ENCODE measurements at regions not wholly inside any gene's neighbourhood (a gene's known extent, or its start where the extent isn't known, plus 50 kb on each side); places are given as distances from the start of the nearest gene placed in this dataset.
"Not testable (repeated sequence)": the region's sequence is repeated elsewhere in the genome, so short reads cannot be mapped to it uniquely, and the experiment has no call there.

DNA sequence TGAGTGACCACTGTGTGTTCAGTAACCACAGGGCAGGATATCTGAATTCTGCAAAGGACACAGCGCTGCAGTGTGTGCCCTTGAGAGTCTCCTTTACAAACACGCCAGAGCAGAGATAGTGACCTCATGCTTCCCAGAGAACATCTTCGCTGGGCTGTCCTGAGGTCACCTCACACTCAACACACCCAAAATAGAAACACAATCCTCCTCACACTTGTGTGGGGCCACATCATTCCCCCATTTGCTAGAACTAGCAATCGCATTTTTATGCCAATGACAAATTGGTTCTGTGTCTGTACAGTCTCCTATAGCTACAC is 140.1 kb upstream of the NRIP1 start:
- DNase-seq = no peak

DNA sequence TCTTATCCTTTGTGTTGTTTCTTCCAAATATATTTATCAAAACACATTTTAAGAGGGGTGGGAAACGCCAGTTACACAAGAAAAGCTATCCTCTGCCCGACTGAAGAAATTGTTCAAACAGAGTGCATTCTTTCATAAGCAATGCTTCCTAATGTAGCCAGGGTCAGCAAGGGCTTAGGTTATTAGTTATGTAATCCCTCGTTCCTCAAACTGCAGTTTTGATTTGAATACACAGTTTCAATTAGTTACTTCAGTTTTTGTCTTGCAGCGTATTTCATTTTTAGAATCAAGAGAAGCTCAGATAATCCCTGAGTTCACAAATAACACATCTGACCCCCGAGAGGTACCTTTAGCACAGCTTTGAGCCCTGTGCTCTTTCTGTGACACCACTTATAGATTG is 141.7 kb upstream of the NRIP1 start:
- DNase-seq = no peak

- no peak for DNase-seq
Measured at GRCh38 chr21:15207231-15207630, 142.4 kb upstream of the NRIP1 start.

DNA sequence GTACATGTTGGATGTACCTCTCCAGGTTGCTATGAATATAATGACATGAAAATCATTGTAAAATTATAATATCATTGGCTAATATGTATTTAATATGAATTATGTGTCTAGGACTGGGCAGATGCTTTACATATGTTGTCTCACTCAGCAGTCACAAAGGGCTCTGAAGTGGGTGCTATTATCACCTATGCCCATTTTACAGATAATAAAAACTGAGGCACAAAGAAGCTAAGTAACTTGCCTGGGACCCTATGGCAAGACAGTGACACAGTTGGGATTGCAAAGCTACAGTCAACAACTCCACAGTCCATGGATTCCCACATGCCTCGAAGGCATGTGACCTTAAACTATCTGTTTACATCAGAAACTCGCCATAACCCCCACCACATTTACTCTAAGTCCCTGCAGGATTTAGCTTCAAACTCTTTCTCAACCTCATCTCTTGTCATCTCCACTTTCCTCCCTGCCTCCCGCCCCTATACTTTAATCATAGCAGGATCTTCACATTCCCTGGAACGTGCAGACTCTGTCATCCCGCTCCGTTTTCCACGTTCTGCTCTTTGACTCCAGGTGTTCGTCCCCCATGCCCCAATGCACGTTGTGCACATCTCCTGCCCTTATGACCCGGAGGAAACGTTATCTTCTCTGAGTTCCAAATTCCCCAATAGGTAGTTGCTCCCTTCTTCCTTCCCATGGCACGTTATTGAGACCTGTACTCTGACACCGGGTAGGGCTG is 143.0 kb upstream of the NRIP1 start:
- DNase-seq = no peak

GRCh38 chr21:15208786-15209185 is 144.0 kb upstream of the NRIP1 start:
- DNase-seq = no peak

GRCh38 chr21:15209224-15209623 is 144.4 kb upstream of the NRIP1 start:
- no peak for DNase-seq

DNA sequence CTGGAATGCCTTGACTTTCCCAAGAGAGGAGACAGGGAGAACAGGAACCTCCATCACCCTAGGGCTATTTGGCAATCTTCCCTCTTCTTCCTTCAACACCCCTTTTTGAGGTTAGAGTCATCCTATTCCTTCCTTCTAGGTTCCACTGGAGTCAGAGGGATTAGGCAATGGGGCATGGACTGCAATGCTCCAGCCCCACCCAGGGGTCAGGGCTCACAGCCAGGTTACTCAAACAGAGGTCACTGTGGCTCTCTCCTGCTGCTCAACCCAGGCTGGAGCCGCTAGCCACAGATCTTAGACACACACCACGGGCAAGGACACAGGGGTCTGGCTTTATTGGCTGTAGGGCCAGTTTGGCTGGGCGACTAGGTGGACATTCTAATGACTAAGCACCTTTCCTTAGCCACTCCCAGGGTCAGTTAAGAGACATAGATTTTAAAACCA is 145.5 kb upstream of the NRIP1 start:
- DNase-seq = no peak

- no peak for DNase-seq
Measured at GRCh38 chr21:15211491-15212133, 146.8 kb upstream of the NRIP1 start.

- no peak for DNase-seq
Measured at GRCh38 chr21:15212206-15212605, 147.4 kb upstream of the NRIP1 start.

- not testable (repeated sequence) for DNase-seq
Measured at GRCh38 chr21:15218476-15218875, 153.7 kb upstream of the NRIP1 start.

DNA sequence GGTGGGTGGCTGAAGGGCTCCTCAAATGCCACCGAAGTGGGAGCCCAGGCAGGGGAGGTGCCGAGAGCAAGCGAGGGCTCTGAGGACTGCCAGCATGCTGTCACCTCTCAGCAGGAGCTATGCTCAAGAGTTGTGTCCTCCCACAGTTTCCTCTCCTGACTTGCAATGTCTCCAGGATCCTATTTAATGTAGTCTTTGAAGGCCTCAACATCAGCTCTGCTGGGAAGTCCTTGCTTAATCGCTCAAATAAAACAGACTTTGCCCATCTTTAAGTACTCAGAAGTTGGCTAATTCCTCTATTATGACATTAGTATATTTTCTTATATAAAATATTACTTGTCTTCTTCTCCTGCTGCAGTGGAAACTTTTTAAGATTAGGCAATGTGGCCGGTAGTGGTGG is 154.2 kb upstream of the NRIP1 start:
- no peak for DNase-seq

DNA sequence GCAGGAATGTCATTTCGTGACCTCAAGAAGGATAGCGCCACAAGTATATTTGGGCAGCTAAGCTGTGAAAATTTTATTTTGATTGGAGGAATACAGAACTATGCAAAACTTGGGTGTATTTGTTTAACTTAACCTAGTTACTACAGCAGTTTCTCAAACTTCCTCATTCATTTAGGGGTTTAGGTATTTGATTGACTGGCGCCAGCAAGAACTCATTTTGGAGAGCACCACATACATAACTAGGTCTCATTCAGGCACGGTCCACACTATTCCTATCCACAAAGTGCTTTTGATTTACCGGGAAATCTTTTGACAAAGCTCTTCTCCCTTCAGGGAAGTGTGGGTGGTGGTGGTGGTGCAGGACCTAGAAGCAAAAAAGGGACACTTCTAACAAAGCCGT is 155.1 kb upstream of the NRIP1 start:
- no peak for DNase-seq

DNA sequence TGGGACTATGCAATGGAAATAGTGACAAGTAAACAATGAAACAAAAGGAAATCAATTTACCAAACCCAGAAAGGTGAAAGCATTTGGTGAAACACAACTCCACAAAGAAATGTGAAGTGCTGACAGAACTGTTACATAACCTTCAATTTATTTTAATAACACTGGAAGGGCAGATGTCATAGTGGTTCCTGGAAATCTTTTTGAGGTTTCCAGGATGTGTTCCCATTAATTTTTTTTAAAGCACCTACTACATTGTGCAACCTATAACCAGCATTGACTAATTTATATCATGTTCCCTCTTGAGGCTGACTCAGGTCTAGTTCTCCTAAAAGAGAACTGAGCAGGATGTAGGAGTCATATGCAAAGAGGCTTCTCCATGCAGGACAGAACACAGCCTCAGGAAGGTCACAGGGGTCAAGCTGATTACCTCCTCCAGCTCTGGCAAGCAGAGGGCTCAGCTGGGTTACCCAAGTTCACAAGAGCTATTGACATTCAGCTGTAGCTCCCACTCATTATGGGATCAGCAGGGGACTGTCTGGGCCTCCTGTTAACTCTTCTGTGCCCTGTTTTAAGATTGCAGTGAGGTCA is 157.1 kb upstream of the NRIP1 start:
- DNase-seq = no peak

GRCh38 chr21:15222707-15223106 is 157.9 kb upstream of the NRIP1 start:
- DNase-seq = no peak

DNA sequence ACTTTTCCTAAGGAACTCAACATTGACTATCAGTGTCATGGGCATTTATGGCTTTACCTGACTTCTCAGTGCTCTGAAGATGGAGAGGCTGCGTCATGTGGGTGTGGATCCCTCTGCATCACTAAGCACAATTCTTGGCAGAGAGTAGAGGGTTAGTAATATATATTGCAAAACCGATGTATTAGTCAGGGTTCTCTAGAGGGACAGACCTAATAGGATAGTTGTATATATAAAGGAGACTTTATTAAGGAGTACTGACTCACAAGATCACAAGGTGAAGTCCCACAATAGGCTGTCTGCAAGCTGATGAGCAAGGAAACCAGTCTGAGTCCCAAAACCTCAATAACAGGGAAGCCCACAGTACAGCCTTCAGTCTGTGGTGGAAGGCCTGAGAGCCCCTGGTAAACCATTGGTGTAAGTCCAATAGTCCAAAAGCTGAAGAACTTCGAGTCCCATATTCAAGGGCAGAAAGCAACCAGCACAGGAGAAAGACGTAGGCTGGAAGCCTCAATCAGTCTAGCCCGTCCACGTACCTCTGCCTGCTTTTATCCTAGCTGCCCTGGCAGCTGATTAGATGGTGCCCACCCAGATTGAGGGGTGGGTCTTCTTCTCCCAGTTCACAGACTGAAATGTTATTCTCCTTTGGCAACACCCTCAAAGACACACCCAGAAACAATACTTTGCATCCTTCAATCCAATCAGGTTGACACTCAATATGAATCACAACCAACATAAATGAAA is 159.7 kb upstream of the NRIP1 start:
- DNase-seq = no peak

DNA sequence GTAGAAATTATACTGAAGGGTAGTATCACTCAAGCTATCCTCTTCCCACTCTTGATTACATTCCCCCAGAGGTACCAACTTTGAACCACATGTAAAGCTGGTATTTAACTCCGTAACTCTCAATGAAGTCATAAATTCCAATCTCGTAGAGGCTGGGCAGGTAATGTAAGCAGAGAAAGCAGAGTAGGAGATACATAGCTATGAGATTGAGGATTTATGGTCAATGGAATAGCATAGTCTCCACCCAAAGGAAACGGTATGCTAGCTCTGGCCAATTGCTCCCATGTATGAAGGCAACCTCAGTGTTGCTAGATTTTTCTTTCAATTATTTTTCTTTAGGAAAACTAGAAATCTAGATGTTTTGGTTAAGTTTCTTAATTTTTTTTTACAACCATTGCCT is 163.1 kb upstream of the NRIP1 start:
- DNase-seq = no peak

DNA sequence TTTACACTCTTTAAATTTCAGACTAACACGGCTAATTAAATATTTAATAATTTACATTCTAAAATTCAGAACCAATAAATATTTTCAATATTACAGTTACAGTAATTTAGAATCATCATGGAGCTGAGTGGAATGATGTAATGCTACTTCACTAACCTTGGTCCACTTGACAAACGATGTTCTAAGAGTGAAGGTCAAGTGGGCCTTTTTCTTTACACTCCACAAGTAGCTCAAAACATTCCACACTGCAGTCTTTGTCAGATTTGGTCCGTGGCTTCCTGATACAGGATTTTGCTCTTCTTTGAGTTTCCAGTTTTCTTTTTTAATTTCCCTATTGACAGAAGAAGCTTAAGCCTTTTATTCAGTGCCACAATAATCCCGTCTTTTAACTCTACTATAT is 164.6 kb upstream of the NRIP1 start:
- no peak for DNase-seq

DNA sequence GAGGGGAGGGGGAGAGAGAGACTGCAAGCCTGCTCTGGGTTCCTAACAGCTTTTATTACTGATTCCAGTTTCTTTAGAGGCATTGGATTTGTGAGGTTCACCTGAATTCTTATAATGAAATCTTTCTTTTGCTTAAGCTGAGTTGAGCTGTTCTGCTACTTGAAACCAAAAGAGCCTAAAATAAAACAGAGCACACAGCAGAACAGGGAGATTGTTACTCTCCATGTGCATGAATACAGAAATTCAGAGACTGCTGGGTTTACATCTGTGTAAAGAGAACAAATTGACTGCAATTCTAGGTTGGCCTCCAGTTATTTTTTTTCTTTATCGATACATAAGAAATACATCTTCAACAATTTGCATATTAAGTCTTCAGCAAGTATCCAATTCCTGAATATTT is 168.8 kb upstream of the NRIP1 start:
- DNase-seq = no peak

DNA sequence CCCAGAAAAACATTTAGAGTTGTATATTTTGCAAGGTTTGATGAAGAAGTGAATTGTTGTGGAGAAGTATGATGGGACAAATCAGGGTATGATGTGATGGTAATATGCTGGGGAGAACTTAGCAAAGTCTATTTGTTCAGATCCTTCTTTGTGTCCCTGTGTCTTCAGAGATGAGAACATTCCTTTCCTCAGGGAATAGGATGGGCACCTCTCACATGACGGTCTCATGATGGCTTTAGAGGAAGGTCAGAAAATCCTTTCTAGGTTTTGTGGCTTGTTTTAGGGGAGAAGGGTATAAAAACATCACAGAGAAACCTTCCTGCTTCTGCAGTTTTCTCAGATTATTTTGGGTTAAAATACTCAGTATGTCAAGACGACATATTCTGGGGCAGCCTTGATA is 171.3 kb upstream of the NRIP1 start:
- no peak for DNase-seq

- no peak for DNase-seq
Measured at GRCh38 chr21:15240848-15241247, 176.0 kb upstream of the NRIP1 start.

GRCh38 chr21:15241997-15242736 is 177.4 kb upstream of the NRIP1 start:
- no peak for DNase-seq

GRCh38 chr21:15242906-15243305 is 178.1 kb upstream of the NRIP1 start:
- no peak for DNase-seq

- DNase-seq = no peak
Measured at GRCh38 chr21:15243406-15243805, 178.6 kb upstream of the NRIP1 start.
